ENCODE measurements at regions not wholly inside any gene's neighbourhood (a gene's known extent, or its start where the extent isn't known, plus 50 kb on each side); places are given as distances from the start of the nearest gene placed in this dataset.

- TF ChIP-seq HNRNPK (IDR thresholded peaks at IDR 0.05; ENCODE audit: low read depth, low read length, poor library complexity, severe bottlenecking) (no peak), ZNF761 (CRISPR knock-in tag; conservative IDR thresholded peaks at IDR 0.05) (no peak), KDM3A (CRISPR knock-in tag; IDR thresholded peaks at IDR 0.05; ENCODE audit: low read depth) (no peak)
Measured at GRCh38 chr6:14447240-14447639, 329.7 kb downstream of the CD83 start.

Measured in HepG2 (cell line).